Progenitor cell of endocrine pancreas (in vitro differentiated cells): ENCODE measurements at regions not wholly inside any gene's neighbourhood (a gene's known extent, or its start where the extent isn't known, plus 50 kb on each side); places are given as distances from the start of the nearest gene placed in this dataset.

Experiments
- DNase-seq: peaks from one replicate; pipeline ENCODE4 v3.0.0; 2021; ENCODE audit warnings: low spot score; ENCODE audit not compliant: unreplicated experiment
- H3K27ac Mint-ChIP-seq: 2 replicates; pipeline ENCODE4 v1.8.0; 2021; ENCODE audit warnings: mild to moderate bottlenecking, moderate library complexity, mixed read lengths
- H3K27me3 Mint-ChIP-seq: 2 replicates; pipeline ENCODE4 v1.8.0; 2021; ENCODE audit warnings: mixed read lengths
- H3K36me3 Mint-ChIP-seq: 2 replicates; pipeline ENCODE4 v1.8.0; 2022; ENCODE audit warnings: mixed read lengths; ENCODE audit not compliant: insufficient read depth
- H3K4me1 Mint-ChIP-seq: 2 replicates; pipeline ENCODE4 v1.8.0; 2021; ENCODE audit warnings: low read depth, mixed read lengths
- H3K4me3 Mint-ChIP-seq: 2 replicates; pipeline ENCODE4 v1.8.0; 2021; ENCODE audit warnings: low read depth, mild to moderate bottlenecking, moderate library complexity, mixed read lengths
- H3K9me3 Mint-ChIP-seq: 2 replicates; pipeline ENCODE4 v1.8.0; 2021; ENCODE audit warnings: low read depth, mixed read lengths
- TF ChIP-seq, protein P1 (sequence below): fragments of 200-600 bp; sonication (generic); IDR thresholded peaks from one replicate; pipeline ENCODE4 v1.5.0; 2021; ENCODE audit warnings: antibody characterized with exemption, mild to moderate bottlenecking; ENCODE audit not compliant: unreplicated experiment

DNA sequence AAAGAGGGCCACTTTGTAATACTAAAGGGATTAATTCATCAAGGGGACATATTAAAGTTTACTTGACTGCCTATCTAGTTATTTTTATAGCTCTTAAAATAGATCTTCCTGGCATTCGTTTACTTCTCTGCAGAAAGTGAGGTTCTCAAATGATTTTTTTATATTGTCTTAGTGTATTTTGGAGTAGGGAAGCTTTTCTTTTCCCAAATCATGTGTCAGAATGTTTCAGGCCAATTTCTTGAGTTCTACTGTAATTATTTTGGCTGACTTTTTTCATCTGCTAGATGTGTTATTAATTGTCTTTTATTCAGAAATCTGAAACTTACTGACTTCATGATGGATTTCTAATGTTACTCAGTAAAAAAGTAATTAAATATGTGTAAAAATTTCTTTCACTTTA lies 60.2 kb upstream of the FBXL7 start:
- no peak overlapping the region for H3K4me3 Mint-ChIP-seq
- no peaks in the 10 kb centered on the region for H3K9me3 Mint-ChIP-seq
- no peaks in the 10 kb centered on the region for H3K4me1 Mint-ChIP-seq
- TF ChIP-seq, protein P1, sequence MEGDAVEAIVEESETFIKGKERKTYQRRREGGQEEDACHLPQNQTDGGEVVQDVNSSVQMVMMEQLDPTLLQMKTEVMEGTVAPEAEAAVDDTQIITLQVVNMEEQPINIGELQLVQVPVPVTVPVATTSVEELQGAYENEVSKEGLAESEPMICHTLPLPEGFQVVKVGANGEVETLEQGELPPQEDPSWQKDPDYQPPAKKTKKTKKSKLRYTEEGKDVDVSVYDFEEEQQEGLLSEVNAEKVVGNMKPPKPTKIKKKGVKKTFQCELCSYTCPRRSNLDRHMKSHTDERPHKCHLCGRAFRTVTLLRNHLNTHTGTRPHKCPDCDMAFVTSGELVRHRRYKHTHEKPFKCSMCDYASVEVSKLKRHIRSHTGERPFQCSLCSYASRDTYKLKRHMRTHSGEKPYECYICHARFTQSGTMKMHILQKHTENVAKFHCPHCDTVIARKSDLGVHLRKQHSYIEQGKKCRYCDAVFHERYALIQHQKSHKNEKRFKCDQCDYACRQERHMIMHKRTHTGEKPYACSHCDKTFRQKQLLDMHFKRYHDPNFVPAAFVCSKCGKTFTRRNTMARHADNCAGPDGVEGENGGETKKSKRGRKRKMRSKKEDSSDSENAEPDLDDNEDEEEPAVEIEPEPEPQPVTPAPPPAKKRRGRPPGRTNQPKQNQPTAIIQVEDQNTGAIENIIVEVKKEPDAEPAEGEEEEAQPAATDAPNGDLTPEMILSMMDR, result no peak
- H3K27ac Mint-ChIP-seq, result no peak overlapping the region
- DNase-seq, result no peak
- H3K27me3 Mint-ChIP-seq, result no peaks in the 10 kb centered on the region
- no peaks in the 10 kb centered on the region for H3K36me3 Mint-ChIP-seq

GRCh38 chr5:15433709-15434108 lies 66.3 kb upstream of the FBXL7 start:
- H3K27me3 Mint-ChIP-seq, result no peaks in the 10 kb centered on the region
- no peaks in the 10 kb centered on the region for H3K4me1 Mint-ChIP-seq
- TF ChIP-seq, protein P1, result no peak
- peaks cover 8% of the 10 kb centered on the region for H3K9me3 Mint-ChIP-seq
- DNase-seq, result no peak
- no peak overlapping the region for H3K27ac Mint-ChIP-seq
- no peaks in the 10 kb centered on the region for H3K36me3 Mint-ChIP-seq
- no peak overlapping the region for H3K4me3 Mint-ChIP-seq

- Mint-ChIP-seq H3K27me3 (no peaks in the 10 kb centered on the region), H3K36me3 (no peaks in the 10 kb centered on the region), H3K9me3 (peaks cover 8% of the 10 kb centered on the region), H3K4me1 (no peaks in the 10 kb centered on the region), H3K27ac (no peak overlapping the region), H3K4me3 (no peak overlapping the region)
- DNase-seq, result no peak
- TF ChIP-seq, protein P1, result no peak
Observed at GRCh38 chr5:15431923-15432322, 68.1 kb upstream of the FBXL7 start.

GRCh38 chr5:15425766-15426165 lies 74.2 kb upstream of the FBXL7 start:
- H3K9me3 Mint-ChIP-seq, result no peaks in the 10 kb centered on the region
- no peak overlapping the region for H3K4me3 Mint-ChIP-seq
- peaks cover 2% of the 10 kb centered on the region for H3K4me1 Mint-ChIP-seq
- DNase-seq, result no peak
- no peaks in the 10 kb centered on the region for H3K27me3 Mint-ChIP-seq
- no peaks in the 10 kb centered on the region for H3K36me3 Mint-ChIP-seq
- TF ChIP-seq, protein P1, result no peak
- no peak overlapping the region for H3K27ac Mint-ChIP-seq

GRCh38 chr5:15424769-15425168 lies 75.2 kb upstream of the FBXL7 start:
- TF ChIP-seq, protein P1, result no peak
- Mint-ChIP-seq H3K9me3 (no peaks in the 10 kb centered on the region), H3K27me3 (no peaks in the 10 kb centered on the region), H3K4me1 (peaks cover 2% of the 10 kb centered on the region), H3K36me3 (no peaks in the 10 kb centered on the region), H3K27ac (no peak overlapping the region), H3K4me3 (no peak overlapping the region)
- no peak for DNase-seq
